ENCODE measurements at regions not wholly inside any gene's neighbourhood (a gene's known extent, or its start where the extent isn't known, plus 50 kb on each side); places are given as distances from the start of the nearest gene placed in this dataset.

DNA sequence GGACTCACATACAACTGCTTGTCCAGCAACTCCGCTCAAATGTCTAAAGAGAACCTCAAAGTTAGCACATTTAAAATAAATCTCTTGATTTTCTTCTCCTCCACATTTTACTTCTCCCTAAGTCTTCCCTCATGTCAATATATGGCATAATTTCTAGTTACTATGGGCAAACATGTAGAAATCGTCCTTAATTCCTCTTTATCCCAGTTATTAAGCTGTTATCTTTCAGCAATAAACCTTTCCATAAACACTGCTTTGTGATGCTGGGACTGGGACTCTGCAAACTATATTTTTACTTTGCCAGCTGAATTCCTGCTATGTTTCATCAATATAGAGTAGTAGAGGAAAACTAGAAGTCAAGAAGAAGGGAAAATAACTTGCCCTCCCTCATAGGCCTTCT lies 99.7 kb downstream of the KCNRG start:
- ChIA-PET CTCF (interaction anchor here (1.1 to 1.4 kb wide), 2 partner anchors 11 to 29 kb away, joined by 3 to 4 read pairs; no protein-coding TSS in a partner anchor), POLR2A (no interaction called here)
- no peak for DNase-seq (ENCODE audit: extremely low spot score)
- TF ChIP-seq, protein P1, sequence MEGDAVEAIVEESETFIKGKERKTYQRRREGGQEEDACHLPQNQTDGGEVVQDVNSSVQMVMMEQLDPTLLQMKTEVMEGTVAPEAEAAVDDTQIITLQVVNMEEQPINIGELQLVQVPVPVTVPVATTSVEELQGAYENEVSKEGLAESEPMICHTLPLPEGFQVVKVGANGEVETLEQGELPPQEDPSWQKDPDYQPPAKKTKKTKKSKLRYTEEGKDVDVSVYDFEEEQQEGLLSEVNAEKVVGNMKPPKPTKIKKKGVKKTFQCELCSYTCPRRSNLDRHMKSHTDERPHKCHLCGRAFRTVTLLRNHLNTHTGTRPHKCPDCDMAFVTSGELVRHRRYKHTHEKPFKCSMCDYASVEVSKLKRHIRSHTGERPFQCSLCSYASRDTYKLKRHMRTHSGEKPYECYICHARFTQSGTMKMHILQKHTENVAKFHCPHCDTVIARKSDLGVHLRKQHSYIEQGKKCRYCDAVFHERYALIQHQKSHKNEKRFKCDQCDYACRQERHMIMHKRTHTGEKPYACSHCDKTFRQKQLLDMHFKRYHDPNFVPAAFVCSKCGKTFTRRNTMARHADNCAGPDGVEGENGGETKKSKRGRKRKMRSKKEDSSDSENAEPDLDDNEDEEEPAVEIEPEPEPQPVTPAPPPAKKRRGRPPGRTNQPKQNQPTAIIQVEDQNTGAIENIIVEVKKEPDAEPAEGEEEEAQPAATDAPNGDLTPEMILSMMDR (IDR thresholded peaks at IDR 0.05; ENCODE audit: control extremely low read depth, extremely low read depth, low read depth, missing control alignments): no peak

DNA sequence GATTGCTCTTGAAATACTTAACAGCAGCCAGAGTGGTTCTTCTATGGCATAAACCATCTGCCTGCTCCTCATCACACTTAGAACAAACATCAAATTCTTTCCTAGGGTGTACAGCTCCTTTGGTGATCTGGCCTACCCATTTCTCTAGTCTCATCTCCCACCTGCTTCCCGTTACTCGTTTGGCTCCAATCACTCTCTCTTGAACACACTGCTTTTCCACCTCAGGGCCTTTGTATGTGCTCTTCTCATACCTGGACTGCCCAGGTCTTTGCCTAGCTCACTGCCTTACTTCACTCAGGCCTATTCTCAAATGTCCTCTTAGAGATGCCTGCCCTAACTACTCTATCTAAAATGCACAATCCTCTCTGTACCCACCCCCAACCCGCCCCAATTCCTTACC lies 100.5 kb downstream of the KCNRG start:
- ChIA-PET POLR2A (interaction anchor here (0.9 kb wide), 1 partner anchor 87 kb away, joined by 4 read pairs; no protein-coding TSS in a partner anchor), CTCF (interaction anchor here (1.4 kb wide), 1 partner anchor 30 kb away, joined by 4 read pairs; no protein-coding TSS in a partner anchor)
- DNase-seq (ENCODE audit: extremely low spot score): no peak
- TF ChIP-seq, protein P1 (IDR thresholded peaks at IDR 0.05; ENCODE audit: control extremely low read depth, extremely low read depth, low read depth, missing control alignments): no peak

DNA sequence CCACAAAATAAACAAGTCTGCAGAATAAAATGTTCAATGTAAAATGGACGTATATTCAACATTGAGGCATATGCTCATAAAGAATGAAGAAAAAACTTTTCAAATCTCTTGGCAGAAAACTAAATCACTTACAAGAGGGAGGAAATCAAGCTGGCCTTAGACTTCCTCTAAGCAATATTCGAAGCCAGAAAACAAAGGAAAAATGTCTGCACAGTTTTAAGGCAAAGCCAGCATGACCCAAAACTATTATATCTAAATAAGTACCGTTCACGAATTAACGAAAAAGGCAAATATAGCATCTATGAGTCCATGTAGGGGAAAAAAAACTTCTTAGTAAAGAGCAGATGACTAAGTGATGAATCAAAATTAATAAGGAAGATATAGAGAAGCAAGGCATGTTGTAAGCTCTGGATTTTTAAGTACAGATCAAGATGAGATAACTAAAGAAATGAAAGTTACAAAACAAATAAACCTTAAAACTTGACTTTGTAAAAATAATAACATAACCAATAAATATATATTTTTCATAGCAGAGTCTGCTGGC lies 101.3 kb downstream of the KCNRG start:
- CTCF ChIA-PET: interaction anchor here (1.0 kb wide), 1 partner anchor 64 kb away, joined by 3 read pairs; no protein-coding TSS in a partner anchor
- POLR2A ChIA-PET: interaction anchor here (0.9 kb wide), 1 partner anchor 86 kb away, joined by 4 read pairs; no protein-coding TSS in a partner anchor

DNA sequence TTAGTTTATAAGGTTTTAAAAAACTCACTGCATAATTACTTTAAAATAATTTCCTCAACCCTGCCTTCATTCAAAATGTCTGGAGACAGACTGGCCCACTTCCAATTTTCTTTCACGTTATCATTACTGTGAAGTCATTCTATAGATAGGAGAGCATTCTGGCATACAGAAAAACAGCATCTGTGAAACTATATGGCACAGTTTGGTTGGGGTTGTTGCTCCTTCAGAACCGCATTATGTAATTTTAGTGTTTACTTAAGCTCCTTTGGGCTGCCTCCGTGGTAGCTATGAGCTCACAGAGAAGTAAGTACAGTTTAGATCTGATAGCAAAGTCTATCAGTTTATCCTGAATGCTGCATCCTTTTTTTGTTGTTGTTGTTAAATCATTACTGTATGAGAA lies 104.3 kb downstream of the KCNRG start:
- ChIA-PET CTCF (interaction anchor here (1.1 to 1.4 kb wide), 3 partner anchors 34 to 327 kb away, joined by 3 to 4 read pairs (median 4); partner anchors contain the start of gene KPNA3), POLR2A (no interaction called here)
- TF ChIP-seq, protein P1 (IDR thresholded peaks at IDR 0.05; ENCODE audit: control extremely low read depth, extremely low read depth, low read depth, missing control alignments): no peak
- DNase-seq (ENCODE audit: extremely low spot score): no peak

More for the DNA sequence above, 101.3 kb downstream of the KCNRG start:
- DNase-seq (ENCODE audit: extremely low spot score): no peak
- TF ChIP-seq, protein P1 (IDR thresholded peaks at IDR 0.05; ENCODE audit: control extremely low read depth, extremely low read depth, low read depth, missing control alignments): no peak

DNA sequence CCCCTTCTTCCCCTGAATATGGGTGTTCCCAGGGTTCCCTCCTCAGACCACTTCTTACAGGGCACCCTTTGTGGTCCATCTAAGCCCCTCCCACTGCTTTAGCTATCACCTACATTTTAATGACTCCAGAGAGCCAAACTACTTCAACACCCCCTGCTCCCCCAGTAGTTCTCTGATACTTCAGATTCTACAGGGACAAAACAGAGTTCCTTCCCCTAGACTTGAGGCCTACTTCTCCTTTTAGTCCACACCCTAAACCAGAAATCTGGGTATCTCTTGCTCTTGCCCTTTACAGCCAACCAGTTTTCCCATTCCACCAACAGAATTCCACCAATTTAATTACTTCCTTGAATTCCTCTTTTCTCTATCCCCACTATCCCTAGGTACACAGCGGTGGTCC lies 107.2 kb downstream of the KCNRG start:
- POLR2A ChIA-PET: no interaction called here
- CTCF ChIA-PET: no interaction called here
- TF ChIP-seq, protein P1 (IDR thresholded peaks at IDR 0.05; ENCODE audit: control extremely low read depth, extremely low read depth, low read depth, missing control alignments): no peak
- DNase-seq (ENCODE audit: extremely low spot score): no peak

DNA sequence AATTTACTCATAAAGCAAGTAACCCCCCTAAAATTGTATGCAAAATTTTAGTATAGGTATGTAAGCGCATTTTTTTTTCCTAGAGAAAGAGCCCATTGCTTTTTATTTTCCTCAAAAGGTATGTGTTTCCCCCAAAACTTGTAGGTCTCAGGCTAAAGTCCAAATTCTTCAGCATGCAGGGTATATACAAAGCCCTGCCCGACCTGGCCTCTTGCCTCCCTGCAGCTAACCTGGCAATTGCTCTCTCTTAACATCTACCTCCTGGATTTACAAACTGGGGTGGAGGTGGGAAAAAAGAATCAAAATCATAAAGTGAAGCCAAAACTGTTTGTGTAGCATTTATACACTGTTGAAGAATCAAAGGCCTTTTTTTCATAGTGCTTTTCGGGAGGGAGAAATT lies 107.8 kb downstream of the KCNRG start:
- ChIA-PET POLR2A (no interaction called here), CTCF (interaction anchor here (1.0 to 2.1 kb wide), 3 partner anchors 12 to 147 kb away, joined by 3 to 4 read pairs (median 3); no protein-coding TSS in a partner anchor)
- no peak for DNase-seq (ENCODE audit: extremely low spot score)
- TF ChIP-seq, protein P1 (IDR thresholded peaks at IDR 0.05; ENCODE audit: control extremely low read depth, extremely low read depth, low read depth, missing control alignments): no peak
